Peyer's patch (tissue), 4 donors: ENCODE measurements at regions not wholly inside any gene's neighbourhood (a gene's known extent, or its start where the extent isn't known, plus 50 kb on each side); places are given as distances from the start of the nearest gene placed in this dataset.

Experiments used
- CTCF ChIP-seq, 6 experiments: fragments of 450-650 bp in 4 of 6; fragments of 200-600 bp in 2 of 6; sonication (generic) in 1 of 6; IDR thresholded peaks; one replicate each; pipeline ENCODE4 v1.5.1; 2017 to 2019; ENCODE audit warnings: antibody characterized with exemption in 6 of 6, mild to moderate bottlenecking in 3 of 6, moderate library complexity in 1 of 6
- POLR2A ChIP-seq, 2 donors: fragments of 450-650 bp; IDR thresholded peaks; one replicate each; pipeline ENCODE4 v1.5.1; 2017; ENCODE audit warnings: antibody characterized with exemption in 2 of 2, mild to moderate bottlenecking in 2 of 2, moderate library complexity in 2 of 2

- TF ChIP-seq CTCF (IDR thresholded peaks at IDR 0.05): no peak
- no peak for TF ChIP-seq POLR2A (IDR thresholded peaks at IDR 0.05)
Observed at GRCh38 chr1:90561103-90561783, 155.9 kb downstream of the BARHL2 start.
